Keratinocyte (primary cell): ENCODE measurements at regions not wholly inside any gene's neighbourhood (a gene's known extent, or its start where the extent isn't known, plus 50 kb on each side); places are given as distances from the start of the nearest gene placed in this dataset.

ENCODE experiments used
- DNase-seq: peaks from one replicate; pipeline ENCODE4 v3.0.0-alpha.2; 2011; ENCODE audit warnings: low read depth, missing footprints, low spot score
- FAIRE-seq: peaks from 2 replicates; lab custom pipeline; 2011; peaks lifted over from hg19 to GRCh38; lab: Jason Lieb, UNC
- H2AFZ ChIP-seq: 2 replicates; pipeline ENCODE4 v1.6.0; 2012; ENCODE audit warnings: low read length, control low read depth, inconsistent platforms; ENCODE audit not compliant: control insufficient read depth
- H3K27ac ChIP-seq: 2 replicates; pipeline ENCODE4 v1.5.1; 2011; ENCODE audit warnings: low read length; ENCODE audit not compliant: control insufficient read depth, insufficient read depth
- H3K27me3 ChIP-seq: 3 replicates; pipeline ENCODE4 v1.6.0; 2011; ENCODE audit warnings: low read length; ENCODE audit not compliant: control insufficient read depth, insufficient read depth; ENCODE audit errors: extremely low read depth
- H3K36me3 ChIP-seq, 2 experiments: 2 replicates in 1 of 2; 3 replicates in 1 of 2; pipeline ENCODE4 v1.5.1; 2011; ENCODE audit warnings: low read length in 2 of 2, mild to moderate bottlenecking in 1 of 2; ENCODE audit not compliant: control insufficient read depth in 2 of 2, insufficient read depth in 2 of 2; ENCODE audit errors: extremely low read depth in 1 of 2
- H3K4me1 ChIP-seq: 3 replicates; pipeline ENCODE4 v1.5.1; 2011; ENCODE audit warnings: low read length; ENCODE audit not compliant: control insufficient read depth, insufficient read depth; ENCODE audit errors: extremely low read depth
- H3K4me2 ChIP-seq: 3 replicates; pipeline ENCODE4 v1.6.0; 2011; ENCODE audit warnings: low read depth, low read length; ENCODE audit not compliant: control insufficient read depth, insufficient read depth; ENCODE audit errors: extremely low read depth
- H3K4me3 ChIP-seq, 3 experiments: fragments of 200-600 bp in 1 of 3; sonication (generic) in 1 of 3; 2 replicates in 2 of 3; 3 replicates in 1 of 3; pipeline ENCODE4 v1.5.1; 2011 to 2016; ENCODE audit warnings: low read length in 3 of 3, mild to moderate bottlenecking in 3 of 3, control low read depth in 2 of 3, inconsistent platforms in 1 of 3, low read depth in 1 of 3, mixed read lengths in 1 of 3, mixed run types in 1 of 3, moderate library complexity in 1 of 3; ENCODE audit not compliant: control insufficient read depth in 2 of 3, insufficient read depth in 2 of 3; ENCODE audit errors: extremely low read depth in 1 of 3
- H3K79me2 ChIP-seq: 2 replicates; pipeline ENCODE4 v1.6.0; 2012; ENCODE audit warnings: low read length; ENCODE audit not compliant: control insufficient read depth, insufficient read depth
- H3K9ac ChIP-seq: 3 replicates; pipeline ENCODE4 v1.6.0; 2011; ENCODE audit warnings: low read length; ENCODE audit not compliant: control insufficient read depth, insufficient read depth; ENCODE audit errors: extremely low read depth
- H3K9me1 ChIP-seq: 3 replicates; pipeline ENCODE4 v1.6.0; 2011; ENCODE audit warnings: low read length; ENCODE audit not compliant: control insufficient read depth, insufficient read depth; ENCODE audit errors: extremely low read depth
- H3K9me3 ChIP-seq: 2 replicates; pipeline ENCODE4 v1.5.1; 2012; ENCODE audit warnings: low read depth, low read length; ENCODE audit not compliant: control insufficient read depth
- H4K20me1 ChIP-seq: 3 replicates; pipeline ENCODE4 v1.6.0; 2011; ENCODE audit warnings: low read length; ENCODE audit not compliant: control insufficient read depth, insufficient read depth; ENCODE audit errors: extremely low read depth
- CTCF ChIP-seq, 3 experiments: IDR thresholded peaks in 1 of 3; conservative IDR thresholded peaks in 1 of 3; optimal IDR thresholded peaks in 1 of 3; 2 replicates in 2 of 3; 3 replicates in 1 of 3; pipeline versions ENCODE3 to v1.5.1; 2011; ENCODE audit warnings: low read length in 3 of 3, mild to moderate bottlenecking in 3 of 3, moderate library complexity in 2 of 3, control low read depth in 1 of 3, inconsistent platforms in 1 of 3; ENCODE audit not compliant: insufficient read depth in 2 of 3; ENCODE audit errors: extremely low read depth in 1 of 3
- EZH2 ChIP-seq: IDR thresholded peaks from one replicate; pipeline ENCODE4 v1.6.1; 2012; ENCODE audit warnings: inconsistent platforms, mild to moderate bottlenecking, low read length, moderate library complexity
- dilution Hi-C: fragments of 300-500 bp; cut with MboI; formaldehyde crosslinking; loops from one replicate; pipeline ENCODE4 v1.7.0; 2020; ENCODE audit warnings: low sequenced_read_pairs; ENCODE audit not compliant: extremely low pct_ligation_motif_present

GRCh38 chr17:77736721-77737120 lies 221.8 kb upstream of the TNRC6C start:
- no peak overlapping the region for H3K4me3 ChIP-seq
- no peaks in the 10 kb centered on the region for H3K36me3 ChIP-seq
- no peaks in the 10 kb centered on the region for H3K4me1 ChIP-seq
- no peaks in the 10 kb centered on the region for H4K20me1 ChIP-seq
- no peaks in the 10 kb centered on the region for H3K9me1 ChIP-seq
- FAIRE-seq (no peak), DNase-seq (no peak)
- H3K4me2 ChIP-seq = no peak overlapping the region
- no peaks in the 10 kb centered on the region for H3K79me2 ChIP-seq
- H2AFZ ChIP-seq = no peak overlapping the region
- H3K9ac ChIP-seq = no peak overlapping the region
- dilution Hi-C loops = no loop called here
- no peak overlapping the region for H3K27ac ChIP-seq
- peaks cover 45% of the 10 kb centered on the region for H3K27me3 ChIP-seq
- no peak for TF ChIP-seq EZH2
- TF ChIP-seq CTCF (optimal IDR thresholded peaks at IDR 0.05 in 1 of 3, IDR thresholded peaks at IDR 0.05 in 1 of 3, conservative IDR thresholded peaks at IDR 0.05 in 1 of 3; ENCODE audit: extremely low read depth in 1 of 3, insufficient read depth in 2 of 3, low read length in 3 of 3) = no peak
- peaks cover 6% of the 10 kb centered on the region for H3K9me3 ChIP-seq

GRCh38 chr17:77737442-77738265 lies 220.8 kb upstream of the TNRC6C start:
- H3K79me2 ChIP-seq = no peaks in the 10 kb centered on the region
- H3K27ac ChIP-seq = no peak overlapping the region
- no peaks in the 10 kb centered on the region for H3K36me3 ChIP-seq
- no peak overlapping the region for H3K4me3 ChIP-seq
- no peak overlapping the region for H3K4me2 ChIP-seq
- peaks cover 45% of the 10 kb centered on the region for H3K27me3 ChIP-seq
- no peak overlapping the region for H3K9ac ChIP-seq
- FAIRE-seq = no peak
- no peaks in the 10 kb centered on the region for H4K20me1 ChIP-seq
- no peak for TF ChIP-seq EZH2
- TF ChIP-seq CTCF (optimal IDR thresholded peaks at IDR 0.05 in 1 of 3, IDR thresholded peaks at IDR 0.05 in 1 of 3, conservative IDR thresholded peaks at IDR 0.05 in 1 of 3; ENCODE audit: extremely low read depth in 1 of 3, insufficient read depth in 2 of 3, low read length in 3 of 3) = no peak
- no peak overlapping the region for H2AFZ ChIP-seq
- H3K9me3 ChIP-seq = peaks cover 6% of the 10 kb centered on the region
- no peaks in the 10 kb centered on the region for H3K4me1 ChIP-seq
- DNase-seq = no peak
- dilution Hi-C loops = no loop called here
- H3K9me1 ChIP-seq = no peaks in the 10 kb centered on the region
